HG03045 (cell line): ENCODE measurements at regions not wholly inside any gene's neighbourhood (a gene's known extent, or its start where the extent isn't known, plus 50 kb on each side); places are given as distances from the start of the nearest gene placed in this dataset.
"Not testable (repeated sequence)": the region's sequence is repeated elsewhere in the genome, so short reads cannot be mapped to it uniquely, and the experiment has no call there.

Source experiments
- ATAC-seq: cut with Tn5 transposase; IDR thresholded peaks from one replicate; pipeline ENCODE4 v1.9.1; 2021; ENCODE audit warnings: mild to moderate bottlenecking, moderate library complexity; ENCODE audit not compliant: unreplicated experiment

- peak; percentile 57 for ATAC-seq
Observed at GRCh38 chrY:14344648-14345333, 179.5 kb upstream of the NLGN4Y start.

GRCh38 chrY:14351590-14351989 lies 172.7 kb upstream of the NLGN4Y start:
- ATAC-seq = no peak

DNA sequence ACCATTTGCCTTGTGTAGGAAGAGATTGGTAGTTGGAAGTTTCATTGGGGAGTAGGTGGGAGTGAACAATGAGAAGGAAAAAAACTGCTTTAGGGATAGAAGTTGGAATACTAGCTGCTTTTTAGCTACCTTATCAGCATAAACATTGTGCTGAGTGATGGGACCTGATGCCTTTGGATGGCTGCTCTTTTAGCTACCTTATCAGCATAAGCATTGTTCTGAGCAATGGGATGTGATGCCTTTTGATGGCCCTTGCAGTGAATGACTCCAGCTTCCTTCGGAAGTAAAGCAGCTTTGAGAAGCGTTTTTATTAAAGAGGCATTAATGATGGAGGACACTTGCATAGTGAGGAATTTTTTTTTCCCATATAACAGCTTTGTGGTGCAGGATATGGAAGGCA lies 168.2 kb upstream of the NLGN4Y start:
- no peak for ATAC-seq

GRCh38 chrY:14360748-14361500 lies 163.4 kb upstream of the NLGN4Y start:
- no peak for ATAC-seq

DNA sequence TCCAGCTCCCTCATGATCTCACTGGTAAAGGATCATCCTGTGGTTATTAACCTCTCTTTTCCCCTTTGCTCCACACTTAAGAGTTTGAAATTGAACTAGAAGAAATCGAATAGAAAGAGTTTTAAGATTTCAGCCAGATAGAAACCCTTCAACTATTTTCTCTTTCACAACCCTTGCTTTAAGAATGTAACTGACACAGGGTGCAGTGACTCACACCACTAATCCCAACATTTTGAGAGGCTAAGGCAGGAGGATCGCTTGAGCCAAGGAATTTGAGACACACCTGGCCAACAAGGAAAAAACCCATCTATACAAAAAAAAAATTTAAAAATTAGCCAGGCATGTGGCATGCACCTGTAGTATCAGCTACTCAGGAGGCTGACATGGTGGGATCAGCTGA lies 150.7 kb upstream of the NLGN4Y start:
- no peak for ATAC-seq

- no peak for ATAC-seq
Observed at GRCh38 chrY:14378217-14378616, 146.1 kb upstream of the NLGN4Y start.

GRCh38 chrY:14410549-14411030 lies 113.7 kb upstream of the NLGN4Y start:
- ATAC-seq = not testable (repeated sequence)

- no peak for ATAC-seq
Observed at GRCh38 chrY:14411334-14411733, 113.0 kb upstream of the NLGN4Y start.

- ATAC-seq = no peak
Observed at GRCh38 chrY:14436546-14436945, 87.8 kb upstream of the NLGN4Y start.

- ATAC-seq = no peak
Observed at GRCh38 chrY:14437626-14438025, 86.7 kb upstream of the NLGN4Y start.

DNA sequence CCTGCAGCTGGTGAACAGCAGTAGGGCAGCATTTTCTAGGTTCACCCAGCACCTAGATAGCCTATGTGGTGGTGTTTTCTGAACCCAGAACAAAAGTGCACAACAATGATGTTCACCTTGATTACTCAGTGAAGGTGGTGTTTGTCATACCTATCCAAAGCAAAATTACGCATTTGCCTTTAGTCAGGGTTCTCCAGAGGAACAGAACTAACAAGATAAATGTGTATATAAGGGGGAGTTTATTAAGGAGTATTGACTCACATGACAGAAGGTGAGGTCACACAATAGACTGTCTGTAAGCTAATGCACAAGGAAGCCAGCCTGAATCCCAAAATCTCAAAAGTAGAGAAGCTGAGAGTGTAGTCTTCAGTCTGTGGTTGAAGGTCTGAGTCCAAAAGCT lies 85.9 kb upstream of the NLGN4Y start:
- ATAC-seq = no peak

DNA sequence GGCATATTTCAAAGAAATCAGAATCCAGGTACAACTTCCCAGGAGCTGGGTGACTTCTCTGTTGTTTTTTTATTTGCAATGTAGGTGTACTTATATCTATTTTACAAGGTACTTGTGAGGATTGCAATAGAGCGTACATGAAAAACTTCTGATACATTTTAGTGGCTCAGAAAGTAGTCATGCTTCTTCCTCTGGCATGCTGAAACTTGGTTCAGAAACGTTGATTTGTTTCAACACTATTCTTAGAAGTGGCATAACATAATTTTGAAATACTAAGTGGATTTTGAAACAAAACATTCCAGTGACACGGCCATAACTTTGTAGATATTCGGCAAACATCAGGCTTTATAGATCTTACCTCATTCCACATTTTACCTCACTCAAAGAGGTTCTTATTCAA lies 79.8 kb upstream of the NLGN4Y start:
- no peak for ATAC-seq

GRCh38 chrY:14468151-14468683 lies 56.1 kb upstream of the NLGN4Y start:
- no peak for ATAC-seq

DNA sequence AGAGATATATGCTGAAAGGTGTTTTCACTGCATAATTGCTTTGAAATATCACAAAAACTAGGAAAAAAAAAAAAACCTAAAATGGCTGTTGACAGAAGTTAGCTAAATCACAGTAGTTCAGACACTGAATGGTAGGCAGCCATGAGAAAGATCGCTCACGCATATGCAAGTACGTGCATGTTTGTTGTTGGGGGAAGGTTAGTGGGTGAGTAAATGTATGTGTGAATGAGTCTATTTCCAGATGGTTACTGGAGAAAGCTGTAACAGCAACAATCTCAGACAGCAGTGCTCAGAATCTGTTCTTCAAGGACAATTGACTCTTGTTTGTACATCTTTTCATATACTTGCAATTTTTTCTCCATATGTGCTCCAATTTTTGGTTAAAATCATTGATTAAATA lies 51.9 kb upstream of the NLGN4Y start:
- no peak for ATAC-seq

DNA sequence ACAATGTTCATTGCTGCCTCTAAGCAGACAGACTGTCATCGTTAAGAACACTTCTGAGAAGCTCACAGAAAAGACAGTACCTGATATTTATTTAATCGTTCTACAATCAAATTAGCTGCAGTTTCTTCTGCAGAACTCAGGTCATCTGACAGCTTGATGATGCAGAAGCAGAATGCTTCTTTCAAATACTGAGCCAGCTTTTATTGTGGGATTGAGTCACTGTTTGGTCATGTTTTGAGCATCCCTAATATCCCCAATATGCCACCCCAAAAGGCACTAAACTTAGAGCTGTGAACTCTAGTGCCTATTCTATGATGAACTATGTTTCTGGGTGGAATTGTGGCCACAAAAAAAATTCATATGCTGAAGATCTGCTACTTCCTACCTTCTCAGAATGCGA lies 51.0 kb upstream of the NLGN4Y start:
- ATAC-seq = no peak
